Esophagus muscularis mucosa (tissue), 3 donors: ENCODE measurements at regions not wholly inside any gene's neighbourhood (a gene's known extent, or its start where the extent isn't known, plus 50 kb on each side); places are given as distances from the start of the nearest gene placed in this dataset.

ENCODE experiments used
- CTCF ChIP-seq, 3 experiments: fragments of 200-600 bp in 2 of 3; fragments of 450-650 bp in 1 of 3; sonication (generic) in 2 of 3; IDR thresholded peaks; one replicate each; pipeline ENCODE4 v1.5.1; 2017 to 2019; ENCODE audit warnings: antibody characterized with exemption in 3 of 3, mild to moderate bottlenecking in 2 of 3, moderate library complexity in 1 of 3
- POLR2AphosphoS5 ChIP-seq, 2 donors: sonication (generic); formaldehyde crosslinking; IDR thresholded peaks; one replicate each; pipeline ENCODE4 v1.6.1; 2017; ENCODE audit warnings: antibody characterized with exemption in 2 of 2

GRCh38 chr3:153093629-153094028, 68.4 kb upstream of the RAP2B start:
- no peak for TF ChIP-seq POLR2AphosphoS5 (IDR thresholded peaks at IDR 0.05)
- TF ChIP-seq CTCF (IDR thresholded peaks at IDR 0.05): no peak
